ENCODE measurements at regions not wholly inside any gene's neighbourhood (a gene's known extent, or its start where the extent isn't known, plus 50 kb on each side); places are given as distances from the start of the nearest gene placed in this dataset.

DNA sequence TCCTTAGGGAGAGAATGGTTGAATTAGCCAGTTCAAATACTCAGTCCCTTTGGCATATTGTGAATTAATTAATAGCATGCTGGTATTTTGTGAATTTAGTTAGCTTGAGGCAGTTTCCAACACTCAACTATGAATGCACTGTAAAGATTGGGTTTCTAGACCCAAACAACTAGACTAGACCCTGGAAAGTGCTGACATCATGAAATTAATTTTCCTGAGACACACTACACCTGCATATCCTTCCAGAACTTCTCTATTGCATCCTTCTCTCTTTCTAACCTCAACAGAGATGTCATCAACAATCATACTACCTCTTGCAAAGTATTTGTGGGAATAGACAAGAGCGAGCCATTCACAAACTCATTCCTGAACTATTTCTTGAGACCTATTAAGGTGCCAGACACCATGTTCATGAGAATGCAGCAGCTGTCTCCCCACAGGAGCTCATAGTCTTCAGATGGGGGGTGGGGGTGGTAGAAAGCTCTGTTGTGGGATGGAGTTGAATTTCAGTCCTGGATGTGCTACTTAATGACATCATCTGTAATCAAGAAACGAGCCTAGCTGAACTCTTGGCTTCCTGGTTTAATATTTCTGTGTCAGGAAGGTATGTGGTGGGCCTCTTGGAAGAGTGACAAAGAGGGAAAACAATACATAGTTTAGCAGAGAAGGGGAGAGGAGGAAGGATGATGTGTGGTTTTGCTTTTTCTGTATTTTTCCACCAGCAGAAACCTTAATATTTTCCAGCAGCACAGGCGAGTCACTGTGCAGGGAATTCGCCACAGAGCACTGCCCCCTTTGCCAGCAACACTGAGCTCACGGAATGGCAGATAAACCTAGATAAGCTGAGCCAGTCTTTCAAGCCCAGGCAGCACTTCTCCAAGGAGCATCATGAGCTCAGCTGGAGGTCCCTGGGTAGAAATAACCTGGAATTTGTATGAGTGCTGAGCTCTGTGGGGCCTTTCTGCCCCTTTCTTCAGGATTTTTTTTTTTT lies 53.1 kb upstream of the CYSLTR2 start:
- Mint-ChIP-seq H3K4me3 (ENCODE audit: unreplicated experiment) (no peak overlapping the region), H3K4me1 (ENCODE audit: insufficient read depth, unreplicated experiment) (no peaks in the 10 kb centered on the region), H3K27me3 (ENCODE audit: insufficient read depth, unreplicated experiment) (no peaks in the 10 kb centered on the region), H3K9me3 (ENCODE audit: unreplicated experiment) (no peaks in the 10 kb centered on the region), H3K27ac (ENCODE audit: low read depth, unreplicated experiment) (no peak overlapping the region), H3K36me3 (ENCODE audit: insufficient read depth, unreplicated experiment) (no peaks in the 10 kb centered on the region)
- intact Hi-C loops (cut with micrococcal nuclease), result no loop called here
- CTCF ChIA-PET, result interaction anchor here (0.6 to 1.0 kb wide), 3 partner anchors 13 to 266 kb away, joined by 3 to 5 read pairs (median 3); no protein-coding TSS in a partner anchor
- TF ChIP-seq, protein P1, sequence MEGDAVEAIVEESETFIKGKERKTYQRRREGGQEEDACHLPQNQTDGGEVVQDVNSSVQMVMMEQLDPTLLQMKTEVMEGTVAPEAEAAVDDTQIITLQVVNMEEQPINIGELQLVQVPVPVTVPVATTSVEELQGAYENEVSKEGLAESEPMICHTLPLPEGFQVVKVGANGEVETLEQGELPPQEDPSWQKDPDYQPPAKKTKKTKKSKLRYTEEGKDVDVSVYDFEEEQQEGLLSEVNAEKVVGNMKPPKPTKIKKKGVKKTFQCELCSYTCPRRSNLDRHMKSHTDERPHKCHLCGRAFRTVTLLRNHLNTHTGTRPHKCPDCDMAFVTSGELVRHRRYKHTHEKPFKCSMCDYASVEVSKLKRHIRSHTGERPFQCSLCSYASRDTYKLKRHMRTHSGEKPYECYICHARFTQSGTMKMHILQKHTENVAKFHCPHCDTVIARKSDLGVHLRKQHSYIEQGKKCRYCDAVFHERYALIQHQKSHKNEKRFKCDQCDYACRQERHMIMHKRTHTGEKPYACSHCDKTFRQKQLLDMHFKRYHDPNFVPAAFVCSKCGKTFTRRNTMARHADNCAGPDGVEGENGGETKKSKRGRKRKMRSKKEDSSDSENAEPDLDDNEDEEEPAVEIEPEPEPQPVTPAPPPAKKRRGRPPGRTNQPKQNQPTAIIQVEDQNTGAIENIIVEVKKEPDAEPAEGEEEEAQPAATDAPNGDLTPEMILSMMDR (IDR thresholded peaks at IDR 0.05; ENCODE audit: unreplicated experiment), result no peak
- POLR2A ChIA-PET, result no interaction called here
- BruUV-seq (replicated peaks), result no TSS peak
- DNase-seq (ENCODE audit: unreplicated experiment), result no peak

DNA sequence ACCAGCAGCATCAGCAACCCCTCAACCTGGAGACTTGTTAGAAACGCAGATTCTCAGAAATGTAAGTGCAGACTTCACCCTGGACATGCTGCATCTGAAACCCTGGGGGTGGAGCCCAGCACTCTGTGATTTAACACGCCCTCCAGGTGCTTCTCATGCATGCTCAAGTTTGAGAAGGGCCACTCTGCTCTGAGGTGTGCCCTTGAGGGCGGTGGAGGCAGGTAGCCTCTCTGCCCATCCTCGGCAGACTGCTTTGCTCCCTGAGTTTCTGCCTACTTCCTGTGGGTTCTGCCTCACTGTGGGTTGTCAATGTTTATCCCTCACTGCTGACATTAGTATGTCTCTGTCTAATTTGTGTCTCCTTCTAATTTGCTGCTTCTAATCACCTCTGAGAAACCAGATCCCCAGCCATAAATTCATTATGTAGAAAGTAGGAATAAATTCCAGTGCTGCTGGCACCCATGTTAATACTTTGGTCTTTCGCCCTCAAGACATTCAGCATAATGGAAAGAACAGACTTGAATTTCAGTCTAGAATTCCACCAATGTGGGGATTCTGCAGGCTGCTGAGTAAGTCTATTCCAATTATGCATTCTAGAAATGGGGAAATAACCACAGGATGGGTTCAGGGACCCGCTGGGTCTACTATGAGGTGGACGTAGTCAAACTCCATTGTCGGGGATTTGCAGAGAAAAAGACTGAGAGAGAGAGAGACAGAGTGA lies 51.3 kb upstream of the CYSLTR2 start:
- ChIA-PET CTCF (no interaction called here), POLR2A (no interaction called here)
- Mint-ChIP-seq H3K27ac (ENCODE audit: low read depth, unreplicated experiment) (no peak overlapping the region), H3K9me3 (ENCODE audit: unreplicated experiment) (no peaks in the 10 kb centered on the region), H3K27me3 (ENCODE audit: insufficient read depth, unreplicated experiment) (no peaks in the 10 kb centered on the region), H3K4me1 (ENCODE audit: insufficient read depth, unreplicated experiment) (no peaks in the 10 kb centered on the region), H3K36me3 (ENCODE audit: insufficient read depth, unreplicated experiment) (no peaks in the 10 kb centered on the region), H3K4me3 (ENCODE audit: unreplicated experiment) (no peak overlapping the region)
- intact Hi-C loops (cut with micrococcal nuclease), result no loop called here
- BruUV-seq (replicated peaks), result no TSS peak
- TF ChIP-seq, protein P1 (IDR thresholded peaks at IDR 0.05; ENCODE audit: unreplicated experiment), result no peak
- DNase-seq (ENCODE audit: unreplicated experiment), result no peak

DNA sequence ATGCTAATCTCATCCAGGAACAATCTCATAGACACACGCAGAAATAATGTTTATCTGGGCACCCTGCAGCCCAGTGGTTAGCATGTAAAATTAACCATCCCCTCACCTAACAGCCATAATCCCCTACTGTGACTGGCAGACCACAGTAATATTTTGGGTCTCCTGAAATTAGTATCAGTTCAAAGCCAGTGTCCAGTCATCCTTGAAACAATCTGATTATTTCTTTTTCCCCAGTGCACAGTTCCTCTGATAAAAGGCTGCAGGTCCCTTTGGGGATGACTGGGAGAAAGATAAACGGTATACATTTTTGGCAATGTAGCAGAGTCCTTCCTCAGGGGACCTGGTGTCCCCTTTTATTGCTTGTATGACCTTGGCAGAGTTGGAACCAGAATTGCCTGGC lies 50.4 kb upstream of the CYSLTR2 start:
- Mint-ChIP-seq H3K9me3 (ENCODE audit: unreplicated experiment) (peaks cover 9% of the 10 kb centered on the region), H3K4me3 (ENCODE audit: unreplicated experiment) (no peak overlapping the region), H3K27ac (ENCODE audit: low read depth, unreplicated experiment) (no peak overlapping the region), H3K4me1 (ENCODE audit: insufficient read depth, unreplicated experiment) (no peaks in the 10 kb centered on the region), H3K27me3 (ENCODE audit: insufficient read depth, unreplicated experiment) (no peaks in the 10 kb centered on the region), H3K36me3 (ENCODE audit: insufficient read depth, unreplicated experiment) (no peaks in the 10 kb centered on the region)
- TF ChIP-seq, protein P1 (IDR thresholded peaks at IDR 0.05; ENCODE audit: unreplicated experiment), result no peak
- DNase-seq (ENCODE audit: unreplicated experiment), result no peak
- intact Hi-C loops (cut with micrococcal nuclease), result no loop called here
- ChIA-PET POLR2A (no interaction called here), CTCF (no interaction called here)
- BruUV-seq (replicated peaks), result no TSS peak
